Endodermal cell (in vitro differentiated cells): ENCODE measurements at regions not wholly inside any gene's neighbourhood (a gene's known extent, or its start where the extent isn't known, plus 50 kb on each side); places are given as distances from the start of the nearest gene placed in this dataset.
"Not testable (repeated sequence)": the region's sequence is repeated elsewhere in the genome, so short reads cannot be mapped to it uniquely, and the experiment has no call there.

Source experiments
- DNase-seq: peaks from one replicate; pipeline ENCODE4 v3.0.0-alpha.2; 2017
- H3K27ac ChIP-seq: 2 replicates; pipeline ENCODE4 v1.5.1; 2013; ENCODE audit warnings: mild to moderate bottlenecking, low read depth, low read length, moderate library complexity
- H3K27me3 ChIP-seq: 2 replicates; pipeline ENCODE4 v1.6.1; 2013; ENCODE audit warnings: mild to moderate bottlenecking, low read length, moderate library complexity; ENCODE audit not compliant: insufficient read depth, control insufficient read depth, poor library complexity, severe bottlenecking
- H3K36me3 ChIP-seq: 2 replicates; pipeline ENCODE4 v1.7.0; 2013; ENCODE audit warnings: mild to moderate bottlenecking, low read length, moderate library complexity; ENCODE audit not compliant: control insufficient read depth, insufficient read depth
- H3K4me1 ChIP-seq: one replicate; pipeline ENCODE4 v1.7.0; 2013; ENCODE audit warnings: low read length; ENCODE audit not compliant: control insufficient read depth, insufficient read depth
- H3K4me3 ChIP-seq: 2 replicates; pipeline ENCODE4 v1.5.1; 2013; ENCODE audit warnings: mild to moderate bottlenecking, low read length, moderate library complexity
- H3K9ac ChIP-seq: 2 replicates; pipeline ENCODE4 v1.6.1; 2013; ENCODE audit warnings: mild to moderate bottlenecking, low read length, moderate library complexity; ENCODE audit not compliant: poor library complexity, severe bottlenecking; ENCODE audit errors: extremely low read depth
- H3K9me3 ChIP-seq: 2 replicates; pipeline ENCODE4 v1.6.1; 2013; ENCODE audit warnings: mild to moderate bottlenecking, low read length, moderate library complexity; ENCODE audit not compliant: control insufficient read depth
- H3K27ac Mint-ChIP-seq: 2 replicates; pipeline ENCODE4 v1.8.0; 2020; ENCODE audit warnings: mixed read lengths
- H3K27me3 Mint-ChIP-seq: 2 replicates; pipeline ENCODE4 v1.8.0; 2021; ENCODE audit warnings: mild to moderate bottlenecking, mixed read lengths; ENCODE audit not compliant: insufficient read depth
- H3K36me3 Mint-ChIP-seq: 2 replicates; pipeline ENCODE4 v1.8.0; 2020; ENCODE audit warnings: low read depth, mixed read lengths
- H3K4me1 Mint-ChIP-seq: 2 replicates; pipeline ENCODE4 v1.8.0; 2020; ENCODE audit warnings: mixed read lengths
- H3K4me3 Mint-ChIP-seq: 2 replicates; pipeline ENCODE4 v1.8.0; 2020; ENCODE audit warnings: mild to moderate bottlenecking, moderate library complexity, mixed read lengths
- H3K9me3 Mint-ChIP-seq: 2 replicates; pipeline ENCODE4 v1.8.0; 2020; ENCODE audit warnings: mild to moderate bottlenecking, mixed read lengths
- WGBS, 2 experiments: methylation state at CpG; one replicate each; pipeline versions ENCODE4 v1.1.5 to v1.1.7; 2013; ENCODE audit warnings: missing lambda C conversion rate in 2 of 2, mixed read lengths in 1 of 2; ENCODE audit not compliant: insufficient coverage in 1 of 2, insufficient read length in 1 of 2; 5-methylcytosine and 5-hydroxymethylcytosine counted together
- TF ChIP-seq, protein P1 (sequence below): fragments of 200-600 bp; sonication (generic); conservative IDR thresholded peaks from 2 replicates; pipeline ENCODE4 v1.5.0; 2021; ENCODE audit warnings: antibody characterized with exemption, mild to moderate bottlenecking

DNA sequence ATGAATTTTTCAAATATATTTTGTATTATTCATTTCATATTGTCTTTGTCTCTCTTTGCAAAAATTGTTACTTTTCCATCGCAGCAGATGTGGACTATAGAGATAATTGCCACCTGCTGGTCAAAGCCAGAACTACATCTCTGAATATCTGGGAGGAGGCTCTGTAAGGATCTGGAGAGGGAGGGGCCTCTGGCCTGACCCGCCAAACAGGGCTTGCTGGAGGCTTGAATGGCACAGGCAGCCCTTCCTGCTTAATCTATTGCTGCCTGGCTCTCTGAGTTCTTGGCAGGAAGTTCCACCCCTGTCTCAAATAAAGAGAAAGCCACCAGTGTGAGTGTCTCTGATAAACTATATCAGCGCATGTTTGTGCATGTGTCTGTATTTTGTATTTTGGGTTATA lies 132.4 kb downstream of the ZMAT1 start:
- Histone ChIP-seq H3K4me1 (no peaks in the 10 kb centered on the region), H3K27me3 (no peaks in the 10 kb centered on the region), H3K9ac (no peak overlapping the region), H3K27ac (no peak overlapping the region), H3K9me3 (no peaks in the 10 kb centered on the region), H3K4me3 (no peak overlapping the region), H3K36me3 (no peaks in the 10 kb centered on the region)
- Mint-ChIP-seq H3K4me1 (peaks cover 1% of the 10 kb centered on the region), H3K27me3 (no peaks in the 10 kb centered on the region), H3K9me3 (peaks cover 44% of the 10 kb centered on the region), H3K36me3 (no peaks in the 10 kb centered on the region), H3K4me3 (no peak overlapping the region), H3K27ac (no peak overlapping the region)
- DNase-seq = peak; percentile 91
- WGBS, 2 experiments = 25% methylated on average over 2 of the region's 3 CpGs; no CpG with 5 or more reads in 1 of the 2 experiments
- TF ChIP-seq, protein P1, sequence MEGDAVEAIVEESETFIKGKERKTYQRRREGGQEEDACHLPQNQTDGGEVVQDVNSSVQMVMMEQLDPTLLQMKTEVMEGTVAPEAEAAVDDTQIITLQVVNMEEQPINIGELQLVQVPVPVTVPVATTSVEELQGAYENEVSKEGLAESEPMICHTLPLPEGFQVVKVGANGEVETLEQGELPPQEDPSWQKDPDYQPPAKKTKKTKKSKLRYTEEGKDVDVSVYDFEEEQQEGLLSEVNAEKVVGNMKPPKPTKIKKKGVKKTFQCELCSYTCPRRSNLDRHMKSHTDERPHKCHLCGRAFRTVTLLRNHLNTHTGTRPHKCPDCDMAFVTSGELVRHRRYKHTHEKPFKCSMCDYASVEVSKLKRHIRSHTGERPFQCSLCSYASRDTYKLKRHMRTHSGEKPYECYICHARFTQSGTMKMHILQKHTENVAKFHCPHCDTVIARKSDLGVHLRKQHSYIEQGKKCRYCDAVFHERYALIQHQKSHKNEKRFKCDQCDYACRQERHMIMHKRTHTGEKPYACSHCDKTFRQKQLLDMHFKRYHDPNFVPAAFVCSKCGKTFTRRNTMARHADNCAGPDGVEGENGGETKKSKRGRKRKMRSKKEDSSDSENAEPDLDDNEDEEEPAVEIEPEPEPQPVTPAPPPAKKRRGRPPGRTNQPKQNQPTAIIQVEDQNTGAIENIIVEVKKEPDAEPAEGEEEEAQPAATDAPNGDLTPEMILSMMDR = peak; percentile 79

DNA sequence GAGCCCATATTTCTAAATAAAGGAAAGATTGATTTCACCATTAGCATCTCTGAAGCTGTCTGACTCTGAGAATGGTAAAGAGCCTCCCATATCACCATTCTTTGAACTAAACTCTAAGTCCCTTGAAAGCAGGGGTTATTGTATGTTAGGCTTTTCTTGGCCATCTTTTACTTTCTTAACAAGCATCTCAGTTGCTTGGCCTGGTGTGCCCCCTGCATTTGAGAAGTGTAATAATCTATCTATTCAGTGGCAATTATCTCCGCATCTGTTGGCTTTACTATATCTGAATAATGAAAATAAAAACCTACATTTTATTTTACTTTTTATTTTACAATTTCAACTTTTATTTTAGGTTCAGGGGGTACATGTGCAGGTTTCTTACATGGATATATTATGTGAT lies 128.3 kb upstream of the ARMCX2 start:
- Histone ChIP-seq H3K27me3 (no peaks in the 10 kb centered on the region), H3K4me1 (no peaks in the 10 kb centered on the region), H3K4me3 (no peak overlapping the region), H3K27ac (no peak overlapping the region), H3K9me3 (no peaks in the 10 kb centered on the region), H3K36me3 (no peaks in the 10 kb centered on the region), H3K9ac (no peak overlapping the region)
- TF ChIP-seq, protein P1 = peak; percentile 46
- Mint-ChIP-seq H3K9me3 (peaks cover 30% of the 10 kb centered on the region), H3K4me1 (no peaks in the 10 kb centered on the region), H3K36me3 (no peaks in the 10 kb centered on the region), H3K27me3 (no peaks in the 10 kb centered on the region), H3K4me3 (no peak overlapping the region), H3K27ac (no peak overlapping the region)
- no peak for DNase-seq
- WGBS, 2 experiments = 100% methylated on average over 1 of the region's 1 CpG; no CpG with 5 or more reads in 1 of the 2 experiments

DNA sequence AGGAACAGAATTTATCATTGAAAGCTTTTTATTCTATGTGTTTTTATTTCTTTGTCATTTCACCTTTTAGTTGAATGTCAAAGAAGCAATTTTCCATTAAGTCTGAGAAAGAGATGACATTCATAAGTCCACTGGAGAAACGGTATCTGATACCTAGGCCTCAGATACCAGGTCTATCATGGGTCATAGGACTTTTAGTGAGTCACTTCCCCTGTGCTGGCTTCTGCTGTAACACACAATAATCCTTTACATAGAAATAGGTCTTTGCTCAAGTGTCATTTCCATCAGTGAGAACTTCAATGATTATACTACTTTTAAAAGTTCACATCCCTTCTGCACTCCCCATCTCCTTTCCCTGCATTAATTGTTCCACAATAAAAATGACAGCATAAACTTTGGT lies 125.5 kb upstream of the ARMCX2 start:
- Histone ChIP-seq H3K36me3 (no peaks in the 10 kb centered on the region), H3K9ac (no peak overlapping the region), H3K27me3 (no peaks in the 10 kb centered on the region), H3K4me3 (no peak overlapping the region), H3K4me1 (no peaks in the 10 kb centered on the region), H3K27ac (no peak overlapping the region), H3K9me3 (no peaks in the 10 kb centered on the region)
- Mint-ChIP-seq H3K27me3 (no peaks in the 10 kb centered on the region), H3K4me3 (no peak overlapping the region), H3K9me3 (peaks cover 20% of the 10 kb centered on the region), H3K36me3 (no peaks in the 10 kb centered on the region), H3K4me1 (no peaks in the 10 kb centered on the region), H3K27ac (no peak overlapping the region)
- DNase-seq = no peak
- TF ChIP-seq, protein P1 = no peak
- WGBS, 2 experiments = 83 to 88% methylated on average over 1 of the region's 1 CpG

DNA sequence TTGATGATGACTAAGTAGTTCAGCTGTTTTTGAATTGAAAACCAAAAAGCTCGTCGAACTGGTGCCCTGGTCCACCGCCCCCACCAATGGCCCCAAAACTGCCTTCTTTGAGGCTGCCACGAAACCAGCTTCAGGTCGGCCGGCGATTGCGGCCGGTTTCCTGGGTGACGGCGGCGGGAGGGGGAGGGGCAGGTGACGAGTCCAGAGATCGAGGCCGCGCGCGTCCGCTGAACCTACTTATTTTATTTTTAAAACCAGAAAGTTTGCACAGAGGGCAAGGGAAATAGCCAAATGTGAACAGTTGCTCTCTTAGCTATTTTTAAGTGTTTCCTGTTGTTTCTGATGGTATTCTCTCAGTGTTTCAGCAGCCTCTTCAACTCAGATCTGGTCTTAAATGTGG lies 120.8 kb upstream of the ARMCX2 start:
- H3K4me1 Mint-ChIP-seq, H3K36me3 Mint-ChIP-seq, H3K27me3 Mint-ChIP-seq, H3K27ac Mint-ChIP-seq, H3K4me3 ChIP-seq, H3K27me3 ChIP-seq, H3K36me3 ChIP-seq, H3K27ac ChIP-seq, H3K4me1 ChIP-seq, DNase-seq, H3K9ac ChIP-seq, H3K4me3 Mint-ChIP-seq, H3K9me3 ChIP-seq: not testable (repeated sequence)
- 94% methylated on average over 3 of the region's 19 CpGs; no CpG with 5 or more reads in 1 of the 2 experiments for WGBS, 2 experiments
- H3K9me3 Mint-ChIP-seq = peaks cover 23% of the 10 kb centered on the region
